C4-2B (cell line): ENCODE measurements at regions not wholly inside any gene's neighbourhood (a gene's known extent, or its start where the extent isn't known, plus 50 kb on each side); places are given as distances from the start of the nearest gene placed in this dataset.

Experiments
- H3K27ac ChIP-seq: fragments of 450-650 bp; 2 replicates; pipeline ENCODE4 v1.5.1; 2017
- CTCF ChIP-seq: fragments of 450-650 bp; conservative IDR thresholded peaks from 2 replicates; pipeline ENCODE4 v1.5.1; 2017; ENCODE audit warnings: mild to moderate bottlenecking
- ZFX ChIP-seq: fragments of 450-650 bp; IDR thresholded peaks from 2 replicates; pipeline ENCODE4 v1.6.1; 2017

- TF ChIP-seq ZFX (no peak), CTCF (no peak)
- no peak overlapping the region for H3K27ac ChIP-seq
Observed at GRCh38 chr4:17038510-17039176, 140.2 kb upstream of the LDB2 start.

GRCh38 chr4:17033768-17034181, 135.3 kb upstream of the LDB2 start:
- H3K27ac ChIP-seq = no peak overlapping the region
- no peak for TF ChIP-seq ZFX
- no peak for TF ChIP-seq CTCF

- H3K27ac ChIP-seq = no peak overlapping the region
- TF ChIP-seq CTCF = no peak
- no peak for TF ChIP-seq ZFX
Observed at GRCh38 chr4:17033025-17033767, 134.8 kb upstream of the LDB2 start.

- H3K27ac ChIP-seq = no peak overlapping the region
- TF ChIP-seq ZFX (no peak), CTCF (no peak)
Observed at GRCh38 chr4:17030543-17030942, 132.1 kb upstream of the LDB2 start.

- TF ChIP-seq CTCF (no peak), ZFX (no peak)
- H3K27ac ChIP-seq = no peak overlapping the region
Observed at GRCh38 chr4:17029964-17030363, 131.5 kb upstream of the LDB2 start.

- TF ChIP-seq CTCF = no peak
- TF ChIP-seq ZFX = no peak
- no peak overlapping the region for H3K27ac ChIP-seq
Observed at GRCh38 chr4:17029432-17029831, 131.0 kb upstream of the LDB2 start.

GRCh38 chr4:17027495-17027894, 129.1 kb upstream of the LDB2 start:
- TF ChIP-seq ZFX = no peak
- H3K27ac ChIP-seq = no peak overlapping the region
